Endothelial cell of umbilical vein (primary cell): ENCODE measurements at regions not wholly inside any gene's neighbourhood (a gene's known extent, or its start where the extent isn't known, plus 50 kb on each side); places are given as distances from the start of the nearest gene placed in this dataset.

Experiments used
- BruUV-seq: library from RNA; stranded (reverse); fragments of 400-500 nt; replicated peaks from 2 replicates; lab custom pipeline; 2021; lab: Mats Ljungman, UMichigan
- CTCF ChIA-PET: fragments of 300-600, 350-600 bp; sonication (Branson Sonifier 250); formaldehyde crosslinking; loops from one replicate; lab custom pipeline; 2021; ENCODE audit warnings: antibody characterized with exemption, inconsistent platforms; lab: Charles Lee
- POLR2A ChIA-PET: fragments of 300-600, 350-600 bp; sonication (Branson Sonifier 250); formaldehyde crosslinking; loops from one replicate; lab custom pipeline; 2021; ENCODE audit warnings: antibody characterized with exemption, inconsistent platforms; lab: Charles Lee
- DNase-seq: peaks from one replicate; pipeline ENCODE4 v3.0.0-alpha.2; 2011; ENCODE audit warnings: low read depth, low spot score
- FAIRE-seq: peaks from 2 replicates; lab custom pipeline; 2011; peaks lifted over from hg19 to GRCh38; lab: Jason Lieb, UNC
- H2AFZ ChIP-seq: 2 replicates; pipeline ENCODE4 v1.6.0; 2012; ENCODE audit warnings: low read depth, low read length, control low read depth, inconsistent platforms
- H3K27ac ChIP-seq: 2 replicates; pipeline ENCODE4 v1.5.1; 2011; ENCODE audit warnings: low read depth, mild to moderate bottlenecking, control low read depth, low read length, moderate library complexity; ENCODE audit not compliant: insufficient read depth
- H3K27me3 ChIP-seq, 2 experiments: 2 replicates each; pipeline versions ENCODE4 v1.6.0 to v1.6.1; 2011; ENCODE audit warnings: low read length in 2 of 2, mixed read lengths in 1 of 2; ENCODE audit not compliant: control insufficient read depth in 2 of 2, insufficient read depth in 2 of 2
- H3K36me3 ChIP-seq, 2 experiments: 2 replicates in 1 of 2; 3 replicates in 1 of 2; pipeline ENCODE4 v1.5.1; 2011; ENCODE audit warnings: low read length in 2 of 2, mild to moderate bottlenecking in 1 of 2, moderate library complexity in 1 of 2; ENCODE audit not compliant: control insufficient read depth in 2 of 2, insufficient read depth in 2 of 2; ENCODE audit errors: extremely low read depth in 1 of 2
- H3K4me1 ChIP-seq: 3 replicates; pipeline ENCODE4 v1.5.1; 2011; ENCODE audit warnings: mild to moderate bottlenecking, low read length; ENCODE audit not compliant: control insufficient read depth, insufficient read depth; ENCODE audit errors: extremely low read depth
- H3K4me2 ChIP-seq: 2 replicates; pipeline ENCODE4 v1.6.1; 2011; ENCODE audit warnings: low read length, control low read depth, mixed read lengths; ENCODE audit not compliant: insufficient read depth
- H3K4me3 ChIP-seq, 3 experiments: fragments of 200-600 bp in 1 of 3; sonication (generic), shearing (Covaris generic) in 1 of 3; replicated peaks in 1 of 3; 2 replicates each; pipeline ENCODE4 v1.5.1; 2011 to 2016; ENCODE audit warnings: control low read depth in 3 of 3, low read length in 3 of 3, mild to moderate bottlenecking in 2 of 3, inconsistent platforms in 1 of 3, low read depth in 1 of 3, moderate library complexity in 1 of 3; ENCODE audit not compliant: insufficient read depth in 1 of 3
- H3K79me2 ChIP-seq: 2 replicates; pipeline ENCODE4 v1.6.0; 2012; ENCODE audit warnings: low read length, inconsistent platforms; ENCODE audit not compliant: control insufficient read depth, insufficient read depth
- H3K9ac ChIP-seq: replicated peaks from 2 replicates; pipeline ENCODE3; 2011; ENCODE audit warnings: low read length, control low read depth; ENCODE audit not compliant: insufficient read depth; ENCODE audit errors: extremely low read depth
- H3K9me1 ChIP-seq: replicated peaks from 3 replicates; pipeline ENCODE4 v1.6.0; 2011; ENCODE audit warnings: mild to moderate bottlenecking, low read length; ENCODE audit not compliant: control insufficient read depth, insufficient read depth; ENCODE audit errors: extremely low read depth
- H3K9me3 ChIP-seq: replicated peaks from 2 replicates; pipeline ENCODE4 v1.5.1; 2012; ENCODE audit warnings: low read length, inconsistent platforms; ENCODE audit not compliant: control insufficient read depth, insufficient read depth
- H4K20me1 ChIP-seq: replicated peaks from 2 replicates; pipeline ENCODE3; 2011; ENCODE audit warnings: mild to moderate bottlenecking, low read length; ENCODE audit not compliant: control insufficient read depth, insufficient read depth; ENCODE audit errors: extremely low read depth
- EZH2 ChIP-seq: IDR thresholded peaks from 2 replicates; pipeline ENCODE4 v1.6.1; 2012; ENCODE audit warnings: borderline replicate concordance, low read depth, mild to moderate bottlenecking, moderate library complexity, low read length, inconsistent platforms; ENCODE audit not compliant: severe bottlenecking
- FOS ChIP-seq: IDR thresholded peaks from 2 replicates; pipeline ENCODE4 v1.6.1; 2011; ENCODE audit warnings: mild to moderate bottlenecking, low read length, moderate library complexity, borderline replicate concordance; ENCODE audit not compliant: insufficient read depth
- GATA2 ChIP-seq: IDR thresholded peaks from 2 replicates; pipeline ENCODE4 v1.7.0; 2011; ENCODE audit warnings: low read depth, mild to moderate bottlenecking, moderate library complexity, mixed read lengths, low read length; ENCODE audit not compliant: insufficient read length, insufficient read depth
- JUN ChIP-seq: IDR thresholded peaks from 2 replicates; pipeline ENCODE4 v1.6.1; 2011; ENCODE audit warnings: borderline replicate concordance, low read depth; ENCODE audit not compliant: insufficient read length, insufficient read depth
- MYC ChIP-seq: IDR thresholded peaks from one replicate; pipeline ENCODE4 v1.6.1; 2011; ENCODE audit warnings: mild to moderate bottlenecking, low read depth, low read length
- POLR2A ChIP-seq: IDR thresholded peaks from 2 replicates; pipeline ENCODE4 v1.6.1; 2012; ENCODE audit warnings: low read depth, mild to moderate bottlenecking, control low read depth, low read length
- POLR2AphosphoS5 ChIP-seq: IDR thresholded peaks from 2 replicates; pipeline ENCODE4 v1.6.1; 2012; ENCODE audit warnings: low read depth, mild to moderate bottlenecking, control low read depth, low read length, moderate library complexity; ENCODE audit not compliant: insufficient read depth
- dilution Hi-C: fragments of 300-500 bp; cut with MboI; formaldehyde crosslinking; loops from one replicate; pipeline ENCODE4 v1.15.0; 2019; ENCODE audit warnings: low sequenced_read_pairs; ENCODE audit not compliant: extremely low pct_ligation_motif_present
- intact Hi-C: fragments of 100-400 bp; cut with micrococcal nuclease; formaldehyde crosslinking; loops from one replicate; pipeline ENCODE4 v1.10.0; 2022
- TF ChIP-seq, protein P1 (sequence below): IDR thresholded peaks from 2 replicates; pipeline ENCODE4 v1.6.1; 2011; ENCODE audit not compliant: insufficient read depth, insufficient read length
- TF ChIP-seq, protein P2 (sequence below), 2 donors: IDR thresholded peaks; 1 replicate in 1 of 2; 2 replicates in 1 of 2; pipeline ENCODE4 v1.5.1; 2011; ENCODE audit warnings: low read length in 2 of 2, mild to moderate bottlenecking in 2 of 2, moderate library complexity in 2 of 2, control low read depth in 1 of 2, inconsistent platforms in 1 of 2, low read depth in 1 of 2; ENCODE audit not compliant: insufficient read depth in 1 of 2; ENCODE audit errors: extremely low read depth in 1 of 2

DNA sequence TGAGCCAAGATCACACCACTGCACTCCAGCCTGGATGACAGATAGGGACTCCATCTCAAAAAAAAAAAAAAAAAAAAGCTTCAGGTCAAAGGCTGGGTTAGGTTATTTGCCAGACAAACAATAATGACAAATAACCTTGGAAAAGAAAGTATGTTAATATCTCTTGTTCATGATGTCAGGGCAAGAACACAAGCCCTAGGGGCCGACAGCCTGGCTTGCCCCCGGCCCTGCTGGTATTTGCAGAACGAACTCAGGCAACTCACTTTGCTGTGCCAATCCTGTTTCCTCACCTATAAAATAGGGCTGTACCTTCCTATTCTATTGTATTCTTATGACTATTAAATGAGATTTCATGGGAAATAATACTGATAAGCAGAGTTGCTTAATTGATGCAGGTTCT, 75.4 kb upstream of the CDC42EP3 start:
- ChIA-PET CTCF (interaction anchor here (0.6 kb wide), 1 partner anchor 246 kb away, joined by 3 read pairs; no protein-coding TSS in a partner anchor), POLR2A (no interaction called here)
- no peak for DNase-seq
- no peaks in the 10 kb centered on the region for H3K27me3 ChIP-seq
- TF ChIP-seq, protein P1, sequence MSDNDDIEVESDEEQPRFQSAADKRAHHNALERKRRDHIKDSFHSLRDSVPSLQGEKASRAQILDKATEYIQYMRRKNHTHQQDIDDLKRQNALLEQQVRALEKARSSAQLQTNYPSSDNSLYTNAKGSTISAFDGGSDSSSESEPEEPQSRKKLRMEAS: no peak
- TF ChIP-seq JUN (no peak), POLR2A (no peak), MYC (no peak), FOS (no peak), GATA2 (no peak), POLR2AphosphoS5 (no peak), EZH2 (no peak)
- TF ChIP-seq, protein P2, sequence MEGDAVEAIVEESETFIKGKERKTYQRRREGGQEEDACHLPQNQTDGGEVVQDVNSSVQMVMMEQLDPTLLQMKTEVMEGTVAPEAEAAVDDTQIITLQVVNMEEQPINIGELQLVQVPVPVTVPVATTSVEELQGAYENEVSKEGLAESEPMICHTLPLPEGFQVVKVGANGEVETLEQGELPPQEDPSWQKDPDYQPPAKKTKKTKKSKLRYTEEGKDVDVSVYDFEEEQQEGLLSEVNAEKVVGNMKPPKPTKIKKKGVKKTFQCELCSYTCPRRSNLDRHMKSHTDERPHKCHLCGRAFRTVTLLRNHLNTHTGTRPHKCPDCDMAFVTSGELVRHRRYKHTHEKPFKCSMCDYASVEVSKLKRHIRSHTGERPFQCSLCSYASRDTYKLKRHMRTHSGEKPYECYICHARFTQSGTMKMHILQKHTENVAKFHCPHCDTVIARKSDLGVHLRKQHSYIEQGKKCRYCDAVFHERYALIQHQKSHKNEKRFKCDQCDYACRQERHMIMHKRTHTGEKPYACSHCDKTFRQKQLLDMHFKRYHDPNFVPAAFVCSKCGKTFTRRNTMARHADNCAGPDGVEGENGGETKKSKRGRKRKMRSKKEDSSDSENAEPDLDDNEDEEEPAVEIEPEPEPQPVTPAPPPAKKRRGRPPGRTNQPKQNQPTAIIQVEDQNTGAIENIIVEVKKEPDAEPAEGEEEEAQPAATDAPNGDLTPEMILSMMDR (IDR thresholded peaks at IDR 0.05; ENCODE audit: extremely low read depth in 1 of 2, insufficient read depth in 1 of 2, low read depth in 1 of 2, low read length in 2 of 2): no peak
- H3K36me3 ChIP-seq: no peaks in the 10 kb centered on the region
- dilution Hi-C loops (no loop called here), intact Hi-C loops (no loop called here)
- H3K9me3 ChIP-seq: no peaks in the 10 kb centered on the region
- H3K4me2 ChIP-seq: no peak overlapping the region
- peaks cover 4% of the 10 kb centered on the region for H3K4me1 ChIP-seq
- H3K9ac ChIP-seq: no peak overlapping the region
- no peak for FAIRE-seq
- no peak overlapping the region for H2AFZ ChIP-seq
- no peaks in the 10 kb centered on the region for H3K9me1 ChIP-seq
- H3K27ac ChIP-seq: no peak overlapping the region
- no TSS peak for BruUV-seq
- no peak overlapping the region for H3K4me3 ChIP-seq
- H3K79me2 ChIP-seq: no peaks in the 10 kb centered on the region
- H4K20me1 ChIP-seq: no peaks in the 10 kb centered on the region
